HG02678 (cell line): ENCODE measurements at regions not wholly inside any gene's neighbourhood (a gene's known extent, or its start where the extent isn't known, plus 50 kb on each side); places are given as distances from the start of the nearest gene placed in this dataset.

ENCODE experiments used
- ATAC-seq: cut with Tn5 transposase; IDR thresholded peaks from one replicate; pipeline ENCODE4 v1.9.1; 2021; ENCODE audit warnings: mild to moderate bottlenecking, moderate library complexity; ENCODE audit not compliant: unreplicated experiment

- no peak for ATAC-seq
Measured at GRCh38 chr6:4620284-4621151, 155.7 kb upstream of the CDYL start.

GRCh38 chr6:4616311-4616710, 159.9 kb upstream of the CDYL start:
- no peak for ATAC-seq

DNA sequence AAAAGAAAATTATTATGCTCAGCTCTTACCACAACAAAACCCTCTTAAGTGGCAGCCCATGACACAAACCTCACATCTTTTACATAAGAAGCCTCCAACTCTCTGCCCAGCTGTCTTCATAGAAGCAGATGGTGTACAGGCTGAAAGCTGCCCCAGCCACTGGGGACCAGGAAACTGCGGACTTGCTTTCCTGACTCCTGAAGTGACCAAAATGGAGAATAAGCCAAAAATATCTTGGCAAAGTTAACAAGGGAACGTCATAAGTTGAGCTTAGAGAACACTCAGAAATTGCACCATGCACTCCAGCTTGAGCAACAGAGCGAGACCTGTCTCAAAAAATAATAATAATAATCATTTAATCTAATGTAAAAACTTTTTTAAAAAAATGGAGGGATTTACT, 160.3 kb upstream of the CDYL start:
- no peak for ATAC-seq

DNA sequence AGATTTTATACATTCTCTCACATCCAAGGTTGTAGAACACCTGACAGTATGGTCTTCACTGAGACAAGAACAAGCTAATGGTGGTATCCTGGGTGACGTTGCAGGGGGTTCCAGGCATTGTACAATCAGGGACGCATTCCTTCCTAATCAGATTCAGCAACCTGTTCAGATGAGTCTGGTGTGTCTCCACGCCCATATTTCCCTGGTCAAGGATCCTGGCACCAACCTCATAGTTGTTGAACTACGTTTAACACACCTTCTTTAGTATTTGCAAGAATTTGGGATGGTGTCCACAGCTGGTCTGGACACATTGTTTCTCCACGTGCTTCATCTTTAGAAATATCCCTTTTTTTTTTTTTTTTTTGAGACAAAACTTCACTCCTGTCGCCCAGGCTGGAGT, 161.0 kb upstream of the CDYL start:
- ATAC-seq = no peak

- no peak for ATAC-seq
Measured at GRCh38 chr6:4614637-4615036, 161.6 kb upstream of the CDYL start.

- ATAC-seq = no peak
Measured at GRCh38 chr6:4613795-4614194, 162.4 kb upstream of the CDYL start.

DNA sequence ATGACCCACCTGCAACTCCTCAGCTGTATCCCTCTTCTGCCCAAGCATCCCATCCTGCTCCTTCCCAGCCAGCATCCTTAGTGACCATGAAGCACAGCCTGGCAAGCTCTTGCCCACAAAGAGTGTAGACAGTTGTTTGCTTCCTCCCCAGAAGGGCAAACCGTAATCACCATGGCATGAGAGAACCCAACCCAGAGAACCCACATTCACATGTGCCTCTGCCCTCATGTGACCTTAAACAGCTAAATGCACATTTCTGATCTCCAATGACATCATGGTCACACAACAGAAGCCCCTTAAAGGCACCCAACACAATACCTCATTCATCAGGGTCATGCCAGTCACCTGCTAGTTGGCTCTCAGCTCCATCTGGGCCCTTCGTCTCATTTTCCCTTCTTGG, 162.8 kb upstream of the CDYL start:
- ATAC-seq = no peak

- ATAC-seq = no peak
Measured at GRCh38 chr6:4612636-4613171, 163.5 kb upstream of the CDYL start.

DNA sequence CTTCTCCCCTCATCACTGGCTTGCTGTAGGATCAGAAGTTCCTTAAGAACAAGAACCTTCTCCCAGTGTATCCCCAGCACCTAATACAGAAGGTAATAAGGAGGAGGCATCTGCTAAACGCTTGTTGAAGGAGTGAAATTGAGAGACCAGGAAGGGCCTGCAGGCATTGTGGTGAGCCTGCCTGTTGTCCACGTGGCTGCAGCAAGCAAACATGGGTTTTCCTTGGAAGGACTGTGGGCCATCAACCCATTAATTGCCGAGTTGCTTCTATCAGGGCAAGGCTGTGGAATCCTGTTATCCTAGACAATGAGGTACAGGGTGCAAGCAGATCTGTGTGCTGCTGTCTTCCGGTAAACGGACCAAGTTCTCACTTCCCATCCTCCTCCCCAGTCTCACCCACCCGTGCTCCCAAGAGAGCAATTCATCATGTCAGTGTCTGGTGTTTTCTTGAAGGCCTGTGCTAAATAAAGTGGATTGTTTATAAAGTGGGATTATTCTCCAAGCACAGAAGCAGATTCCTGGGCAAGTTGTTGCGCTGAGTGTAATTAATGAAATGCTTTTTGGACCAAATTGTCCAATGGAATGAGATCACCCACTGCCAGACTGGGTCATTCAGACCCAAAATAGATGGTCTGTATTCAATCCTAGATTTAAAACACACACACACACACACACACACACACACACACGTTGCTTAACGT, 164.6 kb upstream of the CDYL start:
- no peak for ATAC-seq

DNA sequence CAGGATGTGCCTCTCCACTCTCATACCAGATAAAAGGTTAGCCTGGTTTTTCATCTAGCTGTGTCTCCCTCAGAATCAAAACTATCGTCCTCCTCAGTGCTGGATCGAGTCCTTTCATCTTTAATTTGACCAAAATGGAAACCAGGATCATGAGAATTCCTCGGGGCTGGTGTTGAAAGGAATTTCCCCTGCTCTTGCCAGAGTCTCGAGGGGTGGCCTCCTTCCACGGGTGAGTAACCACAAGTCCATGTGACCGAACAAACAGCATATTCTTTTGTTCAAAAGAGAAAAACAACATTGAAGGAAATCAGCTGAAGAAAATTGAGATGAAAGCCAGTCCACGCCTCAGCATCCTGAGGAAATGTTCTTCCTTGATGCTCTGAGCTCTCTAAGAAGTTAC, 165.9 kb upstream of the CDYL start:
- ATAC-seq = no peak

DNA sequence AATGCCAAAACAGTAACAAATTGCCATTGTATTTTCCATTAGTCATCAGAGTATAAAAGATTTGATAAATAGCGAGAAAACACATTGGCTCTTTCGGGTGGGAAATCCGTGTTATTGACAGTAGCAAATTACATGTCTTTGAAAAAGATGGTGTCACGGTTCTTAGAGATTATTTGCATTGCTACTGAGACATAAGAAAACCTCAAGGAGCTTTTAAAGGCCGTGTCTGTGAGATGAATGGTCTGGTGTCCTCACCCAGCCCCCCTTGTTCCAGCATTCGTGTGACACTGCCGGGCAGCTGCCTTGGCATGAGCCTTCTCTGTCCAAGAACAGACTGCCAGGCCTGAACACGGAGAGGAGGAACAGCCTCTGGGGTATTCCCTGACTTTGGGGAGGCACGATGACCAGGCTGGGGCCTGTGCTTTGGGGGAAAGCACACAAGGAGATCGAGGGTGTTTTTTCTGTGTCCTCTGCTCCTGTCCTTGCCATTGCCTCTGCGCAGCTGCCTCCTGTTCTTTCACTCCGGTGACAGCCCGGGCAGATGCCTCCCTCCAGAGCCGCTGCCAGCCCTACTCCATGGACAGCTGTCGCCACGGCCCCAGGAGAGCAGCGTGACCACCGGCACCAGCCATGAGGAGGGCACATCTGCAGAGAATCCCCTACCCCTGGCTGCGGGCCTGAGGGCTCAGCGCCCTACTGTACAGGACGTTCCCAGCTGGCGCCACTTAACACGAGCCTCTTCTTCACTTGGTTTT, 167.7 kb upstream of the CDYL start:
- ATAC-seq = no peak

- ATAC-seq = no peak
Measured at GRCh38 chr6:4607793-4608192, 168.4 kb upstream of the CDYL start.

GRCh38 chr6:4606821-4607704, 169.1 kb upstream of the CDYL start:
- ATAC-seq = no peak

GRCh38 chr6:4606016-4606415, 170.2 kb upstream of the CDYL start:
- ATAC-seq = no peak

- ATAC-seq = no peak
Measured at GRCh38 chr6:4603856-4604369, 172.3 kb upstream of the CDYL start.

DNA sequence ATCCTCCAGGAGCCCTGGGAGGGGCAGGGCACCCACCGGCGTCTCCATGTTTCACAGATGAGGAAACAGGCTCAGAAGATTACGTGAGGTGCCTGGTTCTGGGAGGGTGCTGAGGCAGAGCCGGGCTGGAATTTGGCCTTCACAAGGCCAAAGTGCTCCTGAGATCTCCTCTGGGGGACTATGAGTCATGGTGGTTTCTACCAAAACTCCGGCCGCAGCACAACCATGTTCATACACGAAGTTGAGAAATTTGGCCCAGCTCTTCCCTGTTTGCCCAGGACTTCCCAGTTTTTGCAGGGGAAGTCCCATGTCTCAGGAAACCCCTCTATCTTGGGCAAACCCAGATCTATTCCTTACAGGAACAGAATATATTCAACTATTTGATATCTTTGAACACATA, 172.9 kb upstream of the CDYL start:
- no peak for ATAC-seq

DNA sequence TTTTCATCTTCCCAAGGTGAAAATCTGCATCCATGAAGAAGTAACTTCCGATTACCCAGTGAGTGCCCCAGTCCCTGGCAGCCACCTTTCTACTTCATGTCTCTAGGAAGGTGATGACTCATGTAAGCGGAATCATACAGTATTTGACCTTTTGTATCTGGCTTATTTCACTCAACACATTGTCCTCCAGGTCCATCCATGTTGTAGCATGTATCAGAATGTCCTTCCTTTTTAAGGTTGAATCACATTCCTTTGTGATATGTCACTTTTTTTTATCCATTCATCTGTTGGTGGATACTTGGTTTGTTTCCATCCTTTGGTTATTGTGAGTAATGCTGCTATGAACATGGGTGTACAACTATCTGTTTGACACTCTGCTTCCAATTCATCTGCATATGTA, 176.3 kb upstream of the CDYL start:
- ATAC-seq = no peak

DNA sequence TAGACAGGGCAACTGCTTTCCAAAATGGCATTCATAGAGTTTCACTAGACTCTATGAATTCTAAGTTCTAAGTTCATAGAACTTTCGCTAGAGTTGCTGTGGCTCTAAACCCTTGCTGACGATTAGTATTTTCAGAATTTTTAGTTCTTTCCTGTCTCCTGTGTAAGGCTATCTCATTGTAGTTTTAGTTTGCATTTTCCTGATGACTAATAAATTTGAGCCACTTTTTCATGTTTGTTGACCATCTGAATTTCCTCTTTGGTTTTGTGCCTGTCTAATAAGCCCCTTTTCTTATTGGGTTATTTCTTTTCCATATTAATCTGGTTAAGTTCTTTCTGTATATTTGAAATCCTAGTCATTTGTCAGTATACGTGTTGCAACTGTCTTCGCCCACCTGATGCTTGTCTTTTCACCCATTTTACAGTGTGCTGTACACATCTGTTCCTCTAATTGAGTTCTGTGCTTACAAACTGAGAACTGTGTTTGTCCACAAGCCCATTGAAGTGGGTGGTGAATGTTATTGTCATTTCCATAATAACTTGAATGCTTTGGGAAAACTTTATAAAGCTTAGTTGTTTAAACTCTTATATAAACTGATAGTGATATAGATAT, 177.7 kb upstream of the CDYL start:
- ATAC-seq = no peak

- no peak for ATAC-seq
Measured at GRCh38 chr6:4593951-4594350, 182.3 kb upstream of the CDYL start.

DNA sequence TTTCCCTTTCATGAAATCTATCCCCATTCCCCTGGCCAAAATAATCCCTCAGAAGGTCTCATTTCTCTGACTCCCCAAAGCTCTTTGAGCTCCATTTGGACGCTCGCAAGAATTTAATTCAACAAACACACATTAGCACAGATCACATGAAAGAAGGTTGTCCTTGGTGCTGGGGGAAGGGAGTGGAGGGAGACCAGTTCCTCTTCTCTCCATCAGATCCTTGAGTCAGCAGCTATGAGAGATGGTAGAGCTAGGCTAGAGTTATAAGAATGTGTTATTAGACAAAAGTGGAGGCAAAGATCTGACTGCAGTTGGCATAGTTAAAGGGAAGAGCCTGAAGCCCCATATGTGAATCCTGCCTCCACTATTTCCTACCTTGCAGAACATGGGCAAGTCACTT, 184.2 kb upstream of the CDYL start:
- no peak for ATAC-seq
